Upper lobe of right lung (tissue), 1 donor: ENCODE measurements at regions not wholly inside any gene's neighbourhood (a gene's known extent, or its start where the extent isn't known, plus 50 kb on each side); places are given as distances from the start of the nearest gene placed in this dataset.

ENCODE experiments used
- ATAC-seq: fragments of 200-7000 bp; cut with Tn5 transposase; one replicate; pipeline ENCODE4 v1.9.1; 2020; ENCODE audit warnings: mild to moderate bottlenecking, moderate library complexity
- DNase-seq: peaks from one replicate; pipeline ENCODE4 v3.0.0-alpha.2; 2020
- H3K27ac ChIP-seq: fragments of 200-600 bp; one replicate; pipeline ENCODE4 v1.8.0; 2022
- H3K27me3 ChIP-seq: fragments of 200-600 bp; one replicate; pipeline ENCODE4 v1.8.0; 2022; ENCODE audit warnings: mild to moderate bottlenecking
- H3K36me3 ChIP-seq: fragments of 200-600 bp; one replicate; pipeline ENCODE4 v1.8.0; 2022
- H3K4me1 ChIP-seq: fragments of 200-600 bp; one replicate; pipeline ENCODE4 v1.8.0; 2022
- H3K4me3 ChIP-seq: fragments of 200-600 bp; one replicate; pipeline ENCODE4 v1.8.0; 2022; ENCODE audit warnings: mild to moderate bottlenecking
- H3K9me3 ChIP-seq: fragments of 200-600 bp; one replicate; pipeline ENCODE4 v1.8.0; 2022
- intact Hi-C: fragments of 100-400 bp; cut with DNase I; formaldehyde crosslinking; loops from one replicate; pipeline ENCODE4 v1.11.0; 2022
- TF ChIP-seq, protein P1 (sequence below): fragments of 200-600 bp; IDR thresholded peaks from one replicate; pipeline ENCODE4 v1.8.0; 2022; ENCODE audit warnings: antibody characterized with exemption
- donor health status: DM: no; HTN: yes; CAD: no; lungs with severe emphysema.

DNA sequence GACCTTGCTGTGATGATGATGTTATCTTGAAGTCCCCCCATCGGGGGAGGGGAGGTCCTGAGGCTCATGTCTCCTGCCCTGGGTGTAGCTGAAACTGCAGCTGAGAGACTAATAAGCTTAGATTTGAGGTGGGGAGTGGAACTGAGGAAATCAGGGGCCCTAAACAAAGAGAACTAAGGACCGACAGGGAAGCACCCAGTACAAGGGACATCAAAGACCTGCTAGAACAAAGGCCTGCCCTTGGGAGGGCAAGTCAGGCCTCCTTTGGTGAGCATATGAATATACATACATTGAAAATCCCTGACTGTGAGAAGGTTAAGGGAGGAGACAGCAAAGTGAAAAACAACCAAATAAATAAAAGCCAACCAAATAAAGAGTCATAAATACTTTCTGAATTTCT lies 1132.5 kb upstream of the CELF4 start:
- Histone ChIP-seq H3K27me3 (no peaks in the 10 kb centered on the region), H3K36me3 (no peaks in the 10 kb centered on the region), H3K4me3 (no peak overlapping the region), H3K27ac (no peak overlapping the region), H3K9me3 (no peaks in the 10 kb centered on the region), H3K4me1 (no peaks in the 10 kb centered on the region)
- TF ChIP-seq, protein P1, sequence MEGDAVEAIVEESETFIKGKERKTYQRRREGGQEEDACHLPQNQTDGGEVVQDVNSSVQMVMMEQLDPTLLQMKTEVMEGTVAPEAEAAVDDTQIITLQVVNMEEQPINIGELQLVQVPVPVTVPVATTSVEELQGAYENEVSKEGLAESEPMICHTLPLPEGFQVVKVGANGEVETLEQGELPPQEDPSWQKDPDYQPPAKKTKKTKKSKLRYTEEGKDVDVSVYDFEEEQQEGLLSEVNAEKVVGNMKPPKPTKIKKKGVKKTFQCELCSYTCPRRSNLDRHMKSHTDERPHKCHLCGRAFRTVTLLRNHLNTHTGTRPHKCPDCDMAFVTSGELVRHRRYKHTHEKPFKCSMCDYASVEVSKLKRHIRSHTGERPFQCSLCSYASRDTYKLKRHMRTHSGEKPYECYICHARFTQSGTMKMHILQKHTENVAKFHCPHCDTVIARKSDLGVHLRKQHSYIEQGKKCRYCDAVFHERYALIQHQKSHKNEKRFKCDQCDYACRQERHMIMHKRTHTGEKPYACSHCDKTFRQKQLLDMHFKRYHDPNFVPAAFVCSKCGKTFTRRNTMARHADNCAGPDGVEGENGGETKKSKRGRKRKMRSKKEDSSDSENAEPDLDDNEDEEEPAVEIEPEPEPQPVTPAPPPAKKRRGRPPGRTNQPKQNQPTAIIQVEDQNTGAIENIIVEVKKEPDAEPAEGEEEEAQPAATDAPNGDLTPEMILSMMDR, result no peak
- intact Hi-C loops, result no loop called here
- ATAC-seq (no peak), DNase-seq (no peak)

DNA sequence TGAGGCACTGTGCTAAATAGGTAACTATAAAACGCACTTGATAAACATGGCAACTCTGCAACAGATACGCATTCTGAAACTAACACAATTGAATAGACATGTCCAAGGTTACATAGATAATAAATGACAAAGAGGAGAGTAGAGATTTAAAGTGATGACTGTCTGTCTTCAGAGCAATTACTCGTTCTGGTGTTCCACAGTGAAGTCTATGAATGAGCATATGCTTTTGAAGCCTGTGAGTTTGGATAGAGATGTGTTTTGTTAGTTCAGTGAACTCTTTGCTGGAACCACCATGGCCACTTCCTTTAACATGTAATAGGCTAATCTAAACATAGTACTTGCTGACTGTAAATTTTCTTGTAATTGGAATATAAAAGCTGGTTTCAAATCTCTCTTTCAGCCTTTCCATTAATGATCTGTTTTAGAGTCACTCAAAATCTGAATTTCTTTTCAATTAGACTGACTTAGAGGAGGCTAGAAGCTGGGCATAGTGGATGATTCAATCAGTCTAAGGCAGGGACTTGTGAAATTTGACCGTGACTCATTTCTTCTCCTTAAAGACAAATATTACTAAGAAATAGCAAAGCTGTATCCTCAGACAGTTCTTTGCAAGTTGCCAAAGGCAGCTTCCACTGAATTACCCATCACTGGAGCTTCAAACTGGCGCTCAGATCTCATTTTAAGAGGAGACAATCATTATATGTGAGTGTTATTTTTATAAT lies 1130.1 kb upstream of the CELF4 start:
- Histone ChIP-seq H3K27ac (no peak overlapping the region), H3K4me1 (no peaks in the 10 kb centered on the region), H3K27me3 (no peaks in the 10 kb centered on the region), H3K4me3 (no peak overlapping the region), H3K36me3 (no peaks in the 10 kb centered on the region), H3K9me3 (no peaks in the 10 kb centered on the region)
- no peak for DNase-seq
- no peak for ATAC-seq
- TF ChIP-seq, protein P1, result no peak
- intact Hi-C loops, result no loop called here

DNA sequence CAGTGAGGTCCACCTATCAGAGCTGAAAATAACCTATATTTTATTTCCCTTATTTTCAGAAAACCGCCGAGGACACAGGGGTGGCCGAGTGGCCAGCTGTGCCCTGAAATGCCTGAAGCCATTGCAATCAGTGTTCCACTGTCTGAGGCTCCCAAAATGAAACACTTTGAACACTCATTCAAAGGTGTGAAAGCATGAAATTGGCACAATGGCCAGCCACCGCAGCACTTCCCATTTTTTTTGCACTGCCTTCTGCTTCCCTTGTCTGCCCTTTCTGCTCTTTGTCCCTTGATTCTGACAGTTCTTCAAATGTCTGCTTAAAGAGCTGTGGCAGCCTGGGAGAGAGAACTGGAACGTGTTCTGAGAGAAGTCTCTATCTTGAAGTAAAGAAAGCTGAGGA lies 1127.5 kb upstream of the CELF4 start:
- ATAC-seq (no peak), DNase-seq (no peak)
- intact Hi-C loops, result no loop called here
- H3K4me1 ChIP-seq, result no peaks in the 10 kb centered on the region
- TF ChIP-seq, protein P1, result no peak
- H3K27ac ChIP-seq, result no peak overlapping the region
- no peaks in the 10 kb centered on the region for H3K36me3 ChIP-seq
- H3K27me3 ChIP-seq, result no peaks in the 10 kb centered on the region
- no peaks in the 10 kb centered on the region for H3K9me3 ChIP-seq
- no peak overlapping the region for H3K4me3 ChIP-seq

DNA sequence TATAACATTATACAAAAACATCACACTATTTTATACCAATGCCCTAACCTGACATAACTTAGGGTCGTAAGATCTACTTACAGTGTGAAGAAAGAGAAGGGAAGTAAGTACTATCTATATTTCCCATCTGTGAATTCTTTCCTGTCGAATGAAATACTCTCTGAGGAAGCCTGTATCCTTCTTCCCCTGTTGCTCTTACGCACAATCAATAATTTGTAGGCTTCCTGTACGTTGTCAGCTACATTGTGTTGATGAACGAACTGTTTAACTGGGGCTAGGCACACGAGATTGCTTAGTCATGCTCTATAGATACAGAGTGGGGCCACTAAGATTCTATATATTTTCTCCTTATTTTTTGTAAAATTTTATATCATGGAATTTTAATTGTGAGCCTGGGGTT lies 1125.0 kb upstream of the CELF4 start:
- intact Hi-C loops, result no loop called here
- Histone ChIP-seq H3K4me3 (no peak overlapping the region), H3K9me3 (no peaks in the 10 kb centered on the region), H3K36me3 (no peaks in the 10 kb centered on the region), H3K27ac (no peak overlapping the region), H3K4me1 (no peaks in the 10 kb centered on the region), H3K27me3 (no peaks in the 10 kb centered on the region)
- TF ChIP-seq, protein P1, result no peak
- ATAC-seq (no peak), DNase-seq (no peak)

DNA sequence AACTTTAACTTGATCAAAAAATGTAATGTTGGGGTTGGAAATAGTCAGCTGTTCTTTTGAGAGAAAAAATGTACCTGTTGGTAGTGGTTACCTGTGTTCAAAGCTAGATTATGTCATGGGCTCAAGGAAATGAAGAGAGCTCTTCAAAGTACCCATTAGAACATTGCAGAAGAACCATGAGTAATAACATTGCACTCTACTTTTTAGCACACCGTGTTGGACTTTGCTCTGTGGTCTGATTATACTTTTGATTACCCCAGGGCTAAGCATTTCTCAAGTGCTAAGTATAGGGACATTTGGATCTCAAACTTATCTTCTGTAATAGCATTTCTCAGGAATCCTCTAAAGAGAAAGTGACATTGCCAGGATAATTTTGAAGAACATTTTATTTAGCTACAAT lies 1122.8 kb upstream of the CELF4 start:
- TF ChIP-seq, protein P1, result no peak
- DNase-seq, result no peak
- Histone ChIP-seq H3K9me3 (no peaks in the 10 kb centered on the region), H3K27ac (no peak overlapping the region), H3K4me3 (no peak overlapping the region), H3K27me3 (no peaks in the 10 kb centered on the region), H3K4me1 (no peaks in the 10 kb centered on the region), H3K36me3 (no peaks in the 10 kb centered on the region)
- no peak for ATAC-seq
- intact Hi-C loops, result no loop called here

DNA sequence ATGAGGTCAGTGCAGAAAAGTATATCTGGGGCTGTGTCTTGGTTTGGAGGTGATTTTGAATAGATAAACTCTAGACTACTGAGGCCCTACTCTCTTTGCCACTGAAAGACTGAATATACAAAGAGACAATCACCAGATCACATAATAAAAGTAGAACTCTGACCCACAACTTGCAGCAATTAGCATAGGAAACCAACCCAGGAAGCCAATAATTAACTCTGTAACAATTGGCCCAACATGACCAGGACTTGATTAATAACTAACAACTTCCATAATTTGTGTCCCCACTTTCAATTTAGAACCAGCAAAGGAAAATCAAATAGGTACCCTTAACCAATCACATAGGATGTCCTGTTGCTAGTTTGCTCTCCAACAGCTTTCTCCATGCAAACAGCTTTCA lies 1104.9 kb upstream of the CELF4 start:
- H3K4me3 ChIP-seq, result no peak overlapping the region
- no peak for ATAC-seq

More for the DNA sequence above, 1104.9 kb upstream of the CELF4 start:
- H3K36me3 ChIP-seq, result no peaks in the 10 kb centered on the region
- no peak for DNase-seq
- H3K4me1 ChIP-seq, result no peaks in the 10 kb centered on the region
- H3K27ac ChIP-seq, result no peak overlapping the region
- TF ChIP-seq, protein P1, result no peak
- intact Hi-C loops, result no loop called here
- H3K27me3 ChIP-seq, result no peaks in the 10 kb centered on the region
- peaks cover 7% of the 10 kb centered on the region for H3K9me3 ChIP-seq
